Esophagus muscularis mucosa (tissue), 4 donors: ENCODE measurements at regions not wholly inside any gene's neighbourhood (a gene's known extent, or its start where the extent isn't known, plus 50 kb on each side); places are given as distances from the start of the nearest gene placed in this dataset.

Experiments
- EP300 ChIP-seq: sonication (generic); formaldehyde crosslinking; IDR thresholded peaks from one replicate; pipeline ENCODE4 v1.6.1; 2017; ENCODE audit warnings: antibody characterized with exemption
- POLR2A ChIP-seq: fragments of 450-650 bp; IDR thresholded peaks from one replicate; pipeline ENCODE4 v1.6.1; 2017; ENCODE audit warnings: antibody characterized with exemption, moderate library complexity, mild to moderate bottlenecking, low read depth
- POLR2AphosphoS5 ChIP-seq, 2 donors: sonication (generic); formaldehyde crosslinking; IDR thresholded peaks; one replicate each; pipeline ENCODE4 v1.6.1; 2017; ENCODE audit warnings: antibody characterized with exemption in 2 of 2
- TF ChIP-seq, protein P1 (sequence below), 3 experiments: fragments of 200-600 bp in 2 of 3; fragments of 450-650 bp in 1 of 3; sonication (generic) in 2 of 3; IDR thresholded peaks; one replicate each; pipeline ENCODE4 v1.5.1; 2017 to 2019; ENCODE audit warnings: antibody characterized with exemption in 3 of 3, mild to moderate bottlenecking in 2 of 3, moderate library complexity in 1 of 3

GRCh38 chrX:80223982-80224579, 196.2 kb upstream of the TENT5D start:
- TF ChIP-seq POLR2AphosphoS5 (IDR thresholded peaks at IDR 0.05) (no peak), POLR2A (no peak), EP300 (no peak)
- TF ChIP-seq, protein P1, sequence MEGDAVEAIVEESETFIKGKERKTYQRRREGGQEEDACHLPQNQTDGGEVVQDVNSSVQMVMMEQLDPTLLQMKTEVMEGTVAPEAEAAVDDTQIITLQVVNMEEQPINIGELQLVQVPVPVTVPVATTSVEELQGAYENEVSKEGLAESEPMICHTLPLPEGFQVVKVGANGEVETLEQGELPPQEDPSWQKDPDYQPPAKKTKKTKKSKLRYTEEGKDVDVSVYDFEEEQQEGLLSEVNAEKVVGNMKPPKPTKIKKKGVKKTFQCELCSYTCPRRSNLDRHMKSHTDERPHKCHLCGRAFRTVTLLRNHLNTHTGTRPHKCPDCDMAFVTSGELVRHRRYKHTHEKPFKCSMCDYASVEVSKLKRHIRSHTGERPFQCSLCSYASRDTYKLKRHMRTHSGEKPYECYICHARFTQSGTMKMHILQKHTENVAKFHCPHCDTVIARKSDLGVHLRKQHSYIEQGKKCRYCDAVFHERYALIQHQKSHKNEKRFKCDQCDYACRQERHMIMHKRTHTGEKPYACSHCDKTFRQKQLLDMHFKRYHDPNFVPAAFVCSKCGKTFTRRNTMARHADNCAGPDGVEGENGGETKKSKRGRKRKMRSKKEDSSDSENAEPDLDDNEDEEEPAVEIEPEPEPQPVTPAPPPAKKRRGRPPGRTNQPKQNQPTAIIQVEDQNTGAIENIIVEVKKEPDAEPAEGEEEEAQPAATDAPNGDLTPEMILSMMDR (IDR thresholded peaks at IDR 0.05), result no peak
